ELR (cell line): ENCODE measurements at regions not wholly inside any gene's neighbourhood (a gene's known extent, or its start where the extent isn't known, plus 50 kb on each side); places are given as distances from the start of the nearest gene placed in this dataset.

Source experiments
- DNase-seq: peaks from one replicate; pipeline ENCODE4 v3.0.0-alpha.2; 2015; ENCODE audit warnings: low read depth

DNA sequence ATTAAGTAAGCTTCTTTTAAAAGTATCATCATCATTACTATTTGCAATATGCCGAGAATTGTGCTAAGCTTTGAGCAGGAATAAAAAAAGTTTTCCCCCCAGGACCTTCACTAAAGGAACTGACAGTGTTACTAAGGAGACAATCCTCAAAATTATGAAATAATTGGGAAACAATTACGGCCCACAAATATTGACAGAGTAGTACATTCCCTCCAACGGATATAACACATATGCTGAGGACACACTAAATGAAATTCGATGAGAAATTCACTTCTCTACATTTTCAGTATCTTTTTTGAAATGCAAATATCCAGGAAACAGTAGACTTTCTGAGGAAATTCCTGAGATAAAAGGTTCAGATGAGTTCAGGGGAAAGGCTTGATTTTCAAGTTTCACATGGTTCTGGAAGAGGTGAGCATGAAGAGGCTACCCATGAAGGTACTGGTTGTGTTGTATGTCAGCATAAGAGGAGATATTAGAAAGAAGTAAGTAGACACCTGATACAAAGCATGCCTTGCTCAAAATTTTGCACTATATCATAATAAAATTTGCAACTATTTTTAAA lies 171.2 kb upstream of the NR5A2 start:
- no peak for DNase-seq

DNA sequence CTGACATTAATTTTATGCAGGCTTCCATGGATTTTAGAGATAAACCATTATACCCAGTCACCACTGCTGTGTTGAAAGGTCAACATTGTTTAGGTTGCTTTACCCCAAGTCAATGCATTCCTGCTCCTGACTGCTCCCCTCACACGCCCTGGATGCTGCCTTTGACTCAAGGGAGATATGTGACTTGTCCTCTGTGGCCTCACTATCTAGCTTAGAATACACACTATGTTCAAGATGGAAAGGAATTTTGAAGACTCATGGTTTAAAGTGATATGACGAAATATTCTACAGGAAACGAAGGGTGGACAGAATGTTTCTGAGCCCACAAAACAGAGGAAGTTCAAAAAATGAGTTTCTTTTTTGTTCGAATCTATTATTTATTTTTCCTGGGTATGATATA lies 170.4 kb upstream of the NR5A2 start:
- DNase-seq, result peak; percentile 78

DNA sequence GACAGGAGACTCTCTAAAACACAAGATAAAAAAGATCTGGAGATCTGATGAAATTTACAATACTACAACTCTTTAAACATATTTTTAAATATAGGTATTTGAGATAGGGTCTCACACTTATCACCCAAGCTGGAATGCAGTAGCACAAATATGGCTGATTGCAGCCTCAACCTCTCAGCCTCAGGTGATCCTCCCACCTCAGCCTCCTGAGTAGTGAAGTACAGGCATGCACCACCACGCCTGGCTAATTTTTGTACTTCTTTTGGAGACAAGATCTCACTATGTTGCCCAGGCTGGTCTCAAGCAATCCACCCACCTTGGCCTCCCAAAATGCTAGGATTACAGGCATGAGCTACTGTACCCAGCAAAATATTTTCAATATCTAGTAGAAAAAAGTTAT lies 170.0 kb upstream of the NR5A2 start:
- no peak for DNase-seq

DNA sequence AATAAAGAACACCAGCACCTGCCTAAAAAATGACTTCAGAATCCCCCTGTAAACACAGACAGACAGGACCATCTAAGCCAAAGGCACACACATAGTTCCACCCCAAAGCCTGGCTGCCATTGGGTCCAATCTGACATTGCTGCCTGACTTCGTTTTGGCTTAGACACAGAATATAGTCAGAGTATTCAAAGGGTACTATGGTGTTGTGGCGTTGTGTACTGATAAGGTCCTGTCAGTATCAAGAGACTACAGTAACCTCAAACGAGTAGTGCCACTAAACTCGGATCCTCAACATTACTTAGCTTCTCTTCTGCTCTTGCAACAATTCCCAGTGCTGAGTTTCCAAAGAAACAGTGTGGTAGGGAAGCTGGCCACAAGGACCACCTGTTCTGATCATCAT lies 169.3 kb upstream of the NR5A2 start:
- no peak for DNase-seq

DNA sequence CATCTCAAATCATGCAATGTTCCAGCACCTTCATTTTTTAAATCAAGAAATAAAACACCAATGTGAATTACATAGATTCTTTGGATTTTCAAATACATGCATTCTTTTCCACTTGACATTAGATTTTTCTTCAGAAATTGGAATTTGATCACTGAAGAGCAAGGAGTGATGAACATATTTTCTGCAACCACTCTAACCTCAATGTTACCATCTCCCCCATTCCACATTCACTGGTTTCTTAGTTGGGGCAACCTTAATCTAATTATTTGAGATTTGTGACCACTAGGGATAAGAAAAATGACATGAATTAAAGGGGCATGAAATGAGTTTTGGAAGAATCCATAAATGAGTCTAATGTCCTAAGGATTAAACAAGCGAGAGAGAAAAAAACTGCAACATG lies 168.7 kb upstream of the NR5A2 start:
- DNase-seq, result no peak

DNA sequence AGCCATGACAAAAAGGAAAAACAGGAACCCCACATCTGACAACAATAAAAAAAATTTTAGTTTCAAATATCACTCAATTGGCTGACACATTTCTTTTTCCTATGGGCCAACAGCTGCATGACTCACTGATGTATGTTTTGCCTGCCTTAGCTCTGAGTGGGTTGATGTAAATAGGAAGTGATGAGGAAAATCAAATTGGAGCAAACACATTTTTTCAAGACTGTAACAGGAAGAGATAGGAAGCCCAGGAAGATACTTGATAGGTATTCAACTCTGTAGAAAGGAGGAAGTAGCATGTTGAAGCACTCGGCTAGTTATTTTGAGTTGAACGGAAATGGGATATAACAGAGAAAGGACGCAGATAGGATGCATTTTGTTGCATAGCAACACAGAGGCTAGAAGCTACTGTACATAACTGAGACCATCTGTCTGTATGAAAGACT lies 168.0 kb upstream of the NR5A2 start:
- peak; percentile 89 for DNase-seq

DNA sequence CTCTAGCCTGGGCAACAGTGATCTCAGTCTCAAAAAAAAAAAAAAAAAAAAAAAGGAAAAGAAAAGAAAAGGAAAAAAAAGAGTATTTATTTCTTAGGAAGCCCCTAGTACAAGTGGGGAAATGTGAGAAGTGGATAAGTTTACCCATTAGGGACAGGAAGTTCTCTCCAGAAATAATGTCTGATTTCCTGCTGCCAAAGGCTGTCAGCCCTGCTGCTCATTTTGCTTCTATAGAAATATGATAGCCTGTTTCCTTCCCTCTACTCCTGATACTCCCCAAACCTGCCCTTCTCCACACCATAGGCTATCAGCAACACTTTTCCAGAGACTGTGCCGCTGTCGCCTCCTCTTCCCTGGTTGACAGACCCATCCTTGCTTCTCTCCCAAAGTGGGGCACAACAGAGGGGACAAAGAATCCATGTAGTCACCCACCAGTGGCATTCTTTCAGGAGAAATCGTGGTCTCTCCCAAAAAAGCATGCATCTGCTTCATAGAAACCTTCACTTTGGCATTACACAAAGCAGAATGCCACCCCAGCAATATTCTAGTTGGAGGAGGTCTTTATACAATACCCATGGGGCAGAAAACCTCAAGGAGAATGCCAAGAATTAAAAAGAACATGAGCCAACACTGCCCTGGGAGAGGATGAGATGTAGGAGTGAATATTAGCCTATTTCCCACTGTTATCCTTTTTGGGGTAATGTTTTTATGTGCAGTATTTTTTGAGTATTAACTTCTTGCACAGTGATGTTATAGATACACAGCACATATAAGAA lies 166.3 kb upstream of the NR5A2 start:
- no peak for DNase-seq

DNA sequence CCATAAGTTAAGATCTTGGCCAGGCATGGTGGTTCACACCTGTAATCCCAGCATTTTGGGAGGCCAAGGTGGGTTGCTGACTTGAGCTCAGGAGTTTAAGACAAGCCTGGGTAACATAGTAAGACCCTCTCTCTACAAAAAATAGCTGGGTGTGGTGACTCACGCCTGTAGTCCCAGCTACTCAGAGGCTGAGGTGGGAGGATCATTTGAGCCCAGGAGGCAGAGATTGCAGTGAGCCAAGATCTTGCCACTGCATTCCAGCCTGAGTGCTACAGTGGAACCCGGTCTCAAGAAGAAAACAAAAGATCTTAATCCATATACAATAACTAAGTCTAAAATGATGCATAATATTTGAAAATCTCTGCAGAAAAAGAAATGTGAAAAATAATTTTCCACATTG lies 165.5 kb upstream of the NR5A2 start:
- DNase-seq, result peak; percentile 13

DNA sequence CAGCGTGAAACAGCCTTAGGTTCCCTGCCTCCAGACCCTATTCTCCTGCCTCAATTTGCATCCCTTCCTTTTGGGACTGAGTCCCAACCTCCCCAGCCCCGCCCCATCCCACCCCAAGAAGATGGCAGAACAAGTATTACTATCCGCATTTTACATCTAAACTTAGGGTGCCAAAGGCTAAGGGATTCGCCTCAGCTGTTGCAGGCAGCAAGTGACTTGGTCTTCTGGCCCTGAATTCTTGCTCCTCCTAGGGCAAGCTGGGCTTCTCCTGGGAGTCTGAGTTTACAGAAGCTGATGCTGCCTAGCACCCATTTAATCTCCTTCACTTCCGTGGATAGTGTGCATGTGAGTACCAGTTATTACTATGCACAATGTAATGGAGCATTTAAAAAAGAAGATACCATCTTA lies 161.3 kb upstream of the NR5A2 start:
- no peak for DNase-seq

DNA sequence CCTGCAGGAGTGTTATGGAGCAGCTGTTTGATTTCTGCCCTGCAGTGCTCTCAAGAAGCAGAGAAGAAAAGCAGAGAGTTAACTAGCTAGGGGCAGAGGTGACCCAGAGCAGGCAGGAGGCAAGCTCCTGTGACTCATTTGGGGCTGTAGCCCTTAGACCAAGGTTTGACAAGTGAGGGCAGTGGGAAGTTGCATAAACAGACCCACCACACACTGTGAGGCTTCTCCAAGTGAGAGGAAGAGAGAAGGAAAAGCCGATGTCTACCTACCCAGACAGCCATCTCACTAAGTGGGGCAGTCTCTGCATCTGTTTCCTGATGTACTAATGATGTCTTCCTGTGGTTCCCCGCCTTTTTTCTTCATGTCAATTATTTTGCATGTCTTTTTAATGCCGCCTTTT lies 159.9 kb upstream of the NR5A2 start:
- peak; percentile 42 for DNase-seq

DNA sequence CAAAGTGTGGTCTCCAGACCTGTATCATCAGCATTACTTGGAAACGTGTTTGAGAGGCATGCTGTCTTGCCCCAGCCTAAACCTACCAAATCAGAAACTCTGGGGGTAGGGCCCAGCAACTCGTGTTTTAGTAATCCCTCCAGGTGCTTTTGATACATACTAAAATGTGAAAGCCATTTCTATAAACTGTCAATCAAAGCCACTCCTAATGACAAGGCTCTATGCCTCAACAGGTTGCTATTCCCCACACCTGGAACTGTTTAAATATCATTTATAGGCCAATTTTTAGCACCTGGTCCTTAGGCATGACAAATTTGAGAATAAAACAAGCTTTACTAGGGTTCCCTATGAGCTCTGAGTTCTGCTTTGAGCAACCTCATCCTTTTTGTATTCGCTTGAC lies 158.7 kb upstream of the NR5A2 start:
- DNase-seq, result no peak

DNA sequence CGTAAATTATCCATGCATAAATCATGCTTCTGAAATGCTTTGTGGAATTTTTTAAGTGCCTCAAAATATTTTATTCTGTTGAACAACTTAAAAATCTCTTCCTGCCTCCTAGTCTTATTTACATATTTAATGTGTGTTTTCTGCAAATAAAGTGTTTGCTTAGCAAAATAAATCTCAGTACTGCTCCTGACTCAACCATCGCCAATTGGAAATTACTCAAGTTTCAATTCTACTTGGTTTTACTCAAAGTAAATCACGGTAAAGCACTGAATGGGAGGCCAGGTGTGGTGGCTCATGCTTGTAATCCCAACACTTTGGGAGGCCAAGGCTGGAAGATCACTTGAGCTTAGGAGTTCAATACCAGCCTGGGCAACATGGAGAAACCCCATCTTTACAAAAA lies 152.2 kb upstream of the NR5A2 start:
- no peak for DNase-seq

DNA sequence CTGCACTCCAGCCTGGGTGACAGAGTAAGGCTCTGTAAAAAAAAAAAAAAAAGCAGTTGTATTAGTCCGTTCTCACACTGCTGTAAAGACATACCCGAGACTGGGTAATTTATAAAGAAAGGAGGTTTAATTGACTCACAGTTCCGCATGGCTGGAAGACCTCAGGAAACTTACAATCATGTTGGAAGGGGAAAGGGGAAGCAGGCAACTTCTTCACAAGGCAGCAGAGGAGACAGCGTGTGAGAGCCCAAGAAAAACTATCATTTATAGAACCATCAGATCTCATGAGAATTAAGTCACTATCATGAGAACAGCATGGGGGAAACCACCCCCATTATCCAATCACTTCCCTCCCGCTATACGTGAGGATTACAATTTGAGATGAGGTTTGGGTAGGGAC lies 151.7 kb upstream of the NR5A2 start:
- DNase-seq, result no peak

DNA sequence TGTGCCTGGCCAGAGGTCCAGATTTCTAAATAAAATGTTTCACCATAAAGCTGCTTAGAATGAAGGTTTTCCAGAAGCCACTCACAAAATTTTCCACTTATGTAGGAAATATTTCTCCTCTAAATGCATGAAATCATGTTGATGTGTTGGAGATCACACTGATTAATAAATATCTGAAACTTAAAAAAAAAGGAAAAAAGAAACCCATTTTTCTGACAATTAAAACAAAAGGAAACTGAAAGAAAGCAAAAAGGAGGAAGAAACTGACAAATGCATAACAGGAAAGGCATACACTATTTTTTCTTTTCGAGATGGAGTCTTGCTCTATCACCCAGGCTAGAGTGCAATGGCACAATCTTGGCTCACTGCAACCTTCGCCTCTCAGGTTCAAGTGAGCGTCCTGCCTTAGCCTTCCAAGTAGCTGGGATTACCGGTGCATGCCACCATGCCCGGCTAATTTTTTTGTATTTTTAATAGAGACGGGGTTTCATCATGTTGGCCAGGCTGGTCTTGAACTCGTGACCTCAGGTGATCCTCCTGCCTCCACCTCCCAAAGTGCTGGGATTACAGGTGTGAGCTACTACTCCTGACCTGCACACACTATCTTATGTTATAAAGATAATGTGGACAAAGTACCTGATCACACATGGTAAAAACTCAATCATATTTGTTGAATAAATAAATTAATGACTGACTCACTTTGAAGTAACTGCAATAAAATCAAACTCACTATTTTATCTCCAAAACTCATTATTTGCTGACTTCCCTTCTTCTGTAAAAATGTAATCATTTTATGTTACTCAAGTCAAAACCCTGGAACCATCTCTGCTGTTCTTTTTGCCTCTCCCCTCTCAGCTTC lies 149.8 kb upstream of the NR5A2 start:
- DNase-seq, result no peak

DNA sequence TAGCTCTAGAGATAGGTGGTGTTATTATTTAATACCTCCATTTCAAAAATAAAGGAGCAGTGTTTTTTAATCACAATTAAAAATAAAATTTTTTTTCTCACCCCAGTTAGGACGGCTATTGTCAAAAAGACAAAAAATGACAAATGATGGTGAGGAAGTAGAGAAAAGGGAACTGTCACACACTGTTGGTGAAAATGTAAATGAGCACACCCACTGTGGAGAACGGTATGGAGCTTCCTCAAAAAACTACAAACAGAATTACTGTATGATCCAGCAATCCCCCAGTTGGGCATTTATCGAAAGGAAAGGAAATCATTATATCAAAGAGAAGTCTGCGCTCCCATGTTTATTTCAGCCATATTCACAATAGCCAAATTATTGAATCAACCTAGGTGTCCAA lies 148.7 kb upstream of the NR5A2 start:
- DNase-seq, result no peak

DNA sequence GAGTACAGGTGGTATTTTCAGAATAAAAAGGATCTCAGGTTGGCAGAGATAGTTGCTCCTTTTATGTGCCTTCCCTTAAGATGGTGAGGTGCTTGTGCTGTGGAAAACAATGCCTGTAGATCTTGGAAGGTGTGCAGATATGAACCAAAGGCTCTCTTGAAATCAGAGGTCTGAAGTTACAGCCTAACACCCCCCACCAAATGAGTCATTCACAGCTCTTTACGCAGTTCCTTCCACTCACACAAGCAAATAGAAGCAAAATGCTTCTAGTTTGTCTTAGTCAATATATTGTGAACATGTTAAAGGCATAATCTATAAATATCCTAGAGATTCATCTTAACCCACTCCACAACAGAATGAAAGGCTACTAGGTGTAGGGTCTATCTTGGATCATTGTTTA lies 128.9 kb upstream of the NR5A2 start:
- peak; percentile 28 for DNase-seq

DNA sequence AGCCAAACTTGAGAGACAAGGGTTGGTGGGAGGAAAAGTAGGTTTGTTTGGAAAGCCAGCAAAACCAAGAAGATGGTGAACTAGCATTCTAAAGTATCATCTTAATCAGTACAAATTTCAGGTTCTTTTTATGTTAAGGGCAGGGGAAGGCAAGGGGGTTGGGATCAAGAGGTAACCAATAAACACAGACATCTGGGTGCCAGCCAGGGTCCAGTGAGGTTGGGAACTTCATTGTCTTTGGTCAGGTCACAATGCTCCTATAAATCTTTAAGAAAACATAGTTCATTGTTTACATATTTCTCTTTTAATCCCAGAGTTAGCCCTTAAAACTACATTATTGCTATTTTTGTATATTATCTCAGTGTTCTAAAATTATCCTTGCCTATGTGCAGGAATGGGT lies 126.2 kb upstream of the NR5A2 start:
- DNase-seq, result no peak

DNA sequence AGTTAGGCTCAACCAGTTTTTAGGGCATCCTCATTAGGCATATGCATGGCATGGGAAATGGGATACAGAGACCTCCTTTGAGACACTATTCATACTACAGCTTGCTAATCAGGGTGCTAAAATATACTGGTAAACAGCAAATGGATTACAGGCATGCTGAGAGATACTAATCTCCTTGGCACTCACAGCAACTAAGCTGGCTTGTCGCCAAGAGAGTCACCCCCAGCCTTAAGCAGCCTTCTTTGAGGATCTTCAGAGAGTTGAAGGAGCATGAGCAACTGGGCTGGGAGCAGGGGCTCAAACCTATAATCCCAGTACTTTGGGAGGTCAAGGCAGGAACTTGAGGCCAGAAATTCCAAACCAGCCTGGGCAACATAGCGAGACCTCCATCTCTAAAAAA lies 120.1 kb upstream of the NR5A2 start:
- DNase-seq, result no peak

DNA sequence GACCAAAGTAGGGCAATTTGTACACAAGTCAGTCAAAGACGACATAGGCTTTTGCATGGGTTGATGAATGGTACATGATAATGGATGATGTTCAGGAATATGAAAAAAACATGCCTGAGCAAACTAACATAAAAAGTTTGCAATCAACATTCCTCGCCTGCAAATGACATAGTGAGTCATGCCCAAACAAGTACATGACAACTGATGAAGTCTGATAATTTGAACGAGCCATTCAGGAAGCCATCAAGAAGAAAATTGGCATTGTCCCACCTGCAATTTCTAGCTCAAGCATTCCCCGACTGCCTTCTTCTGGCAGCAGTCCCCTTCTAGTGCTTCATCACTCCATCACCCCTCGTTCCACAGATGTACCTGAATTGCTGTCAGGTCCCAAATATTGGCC lies 118.4 kb upstream of the NR5A2 start:
- no peak for DNase-seq

DNA sequence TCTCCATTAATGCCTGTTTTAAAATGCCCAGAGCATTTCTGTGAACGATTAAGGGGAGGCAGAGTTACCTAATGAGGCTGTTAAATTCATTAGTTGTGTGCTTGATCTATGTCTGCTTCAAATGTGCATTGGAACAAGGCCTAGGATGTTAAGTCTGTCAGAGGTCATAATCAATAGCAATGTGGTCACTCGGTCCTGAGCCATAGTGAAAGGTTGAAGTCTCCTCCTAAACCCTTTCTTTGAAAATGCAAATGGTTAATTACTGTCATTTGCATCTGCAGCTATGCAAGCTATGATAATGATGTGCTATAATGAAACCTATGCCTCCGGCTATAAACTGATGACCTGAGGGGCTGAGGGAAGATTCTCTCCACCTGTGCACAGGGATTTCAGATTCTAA lies 114.2 kb upstream of the NR5A2 start:
- no peak for DNase-seq

DNA sequence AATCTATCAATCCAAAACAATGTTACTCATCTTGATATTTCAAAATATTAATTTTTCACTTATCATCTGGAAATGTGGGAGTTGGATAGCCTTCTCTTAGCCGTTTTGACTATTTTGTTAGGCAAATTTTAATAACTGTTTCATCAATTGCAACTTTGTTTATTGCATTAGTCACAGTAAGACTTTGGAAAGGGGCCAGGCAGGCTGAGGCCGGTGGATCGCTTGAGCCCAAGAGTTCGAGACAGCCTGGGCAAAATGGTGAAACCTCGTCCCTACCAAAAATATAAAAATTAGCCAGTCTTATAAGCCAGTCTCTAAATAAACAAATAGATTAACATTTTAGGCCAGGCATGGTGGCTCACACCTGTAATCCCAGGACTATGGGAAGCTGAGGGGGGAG lies 113.0 kb upstream of the NR5A2 start:
- no peak for DNase-seq

DNA sequence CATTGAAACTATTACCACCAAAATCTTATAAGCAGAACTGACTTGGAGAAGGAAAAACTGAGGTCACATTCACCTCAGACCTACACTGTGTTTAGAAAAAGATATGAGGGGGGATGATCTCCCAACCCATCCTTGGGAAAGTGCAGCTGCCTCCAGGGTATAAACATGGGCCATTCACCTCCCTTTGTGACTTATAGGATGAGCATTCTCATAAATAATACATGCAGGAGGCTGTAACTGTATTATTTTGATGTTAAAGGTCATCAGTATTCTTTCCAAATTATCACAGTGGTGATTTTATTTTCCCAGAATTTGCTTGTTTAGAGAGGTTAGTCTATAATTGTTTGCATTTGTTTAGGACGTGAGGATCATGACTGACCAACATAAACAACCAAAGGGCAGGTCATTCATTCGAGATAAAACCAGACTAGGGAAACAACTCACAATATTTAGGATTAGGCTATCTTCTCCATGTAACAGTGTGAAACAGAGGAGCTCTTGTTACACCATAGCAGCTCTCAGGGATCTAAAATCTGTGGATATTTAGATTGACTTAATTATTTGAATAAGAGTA lies 109.2 kb upstream of the NR5A2 start:
- peak; percentile 24 for DNase-seq

DNA sequence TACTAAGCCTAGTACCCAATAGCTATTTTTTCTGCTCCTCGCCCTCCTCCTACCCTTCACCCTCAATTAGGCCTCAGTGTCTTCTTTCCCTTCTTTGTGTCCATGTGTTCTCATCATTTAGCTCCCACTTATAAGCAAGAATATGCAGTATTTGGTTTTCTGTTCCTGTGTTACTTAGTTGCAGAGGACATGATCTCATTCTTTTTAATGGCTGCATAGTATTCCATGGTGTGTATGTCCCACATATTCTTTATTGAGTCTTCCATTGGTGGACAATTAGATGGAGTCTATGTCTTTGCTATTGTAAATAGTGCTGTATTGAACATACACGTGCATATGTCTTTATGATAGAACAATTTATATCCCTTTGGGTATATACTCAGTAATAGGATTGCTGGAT lies 106.9 kb upstream of the NR5A2 start:
- no peak for DNase-seq
